ENCODE measurements at regions not wholly inside any gene's neighbourhood (a gene's known extent, or its start where the extent isn't known, plus 50 kb on each side); places are given as distances from the start of the nearest gene placed in this dataset.
"Not testable (repeated sequence)": the region's sequence is repeated elsewhere in the genome, so short reads cannot be mapped to it uniquely, and the experiment has no call there.

- peak; percentile 77 for DNase-seq
Measured at GRCh38 chr9:28956116-28956880, 1383.0 kb upstream of the C9orf72 start.

- no peak for DNase-seq
Measured at GRCh38 chr9:28960602-28961001, 1387.3 kb upstream of the C9orf72 start.

GRCh38 chr9:28961623-28962022, 1388.3 kb upstream of the C9orf72 start:
- no peak for DNase-seq

- DNase-seq, result no peak
Measured at GRCh38 chr9:28967226-28967625, 1393.9 kb upstream of the C9orf72 start.

- no peak for DNase-seq
Measured at GRCh38 chr9:28970241-28970654, 1397.0 kb upstream of the C9orf72 start.

GRCh38 chr9:28971881-28972280, 1398.6 kb upstream of the C9orf72 start:
- no peak for DNase-seq

- no peak for DNase-seq
Measured at GRCh38 chr9:28976250-28976649, 1403.0 kb upstream of the C9orf72 start.

GRCh38 chr9:28976684-28977083, 1403.4 kb upstream of the C9orf72 start:
- DNase-seq, result peak; percentile 63

GRCh38 chr9:28981129-28981528, 1407.8 kb upstream of the C9orf72 start:
- no peak for DNase-seq

GRCh38 chr9:28981711-28982110, 1408.4 kb upstream of the C9orf72 start:
- no peak for DNase-seq

- DNase-seq, result no peak
Measured at GRCh38 chr9:28984016-28984415, 1410.7 kb upstream of the C9orf72 start.

- not testable (repeated sequence) for DNase-seq
Measured at GRCh38 chr9:28990009-28990408, 1416.7 kb upstream of the C9orf72 start.

GRCh38 chr9:28999057-28999456, 1425.8 kb upstream of the C9orf72 start:
- no peak for DNase-seq

GRCh38 chr9:28999806-29000205, 1426.5 kb upstream of the C9orf72 start:
- DNase-seq, result no peak

- DNase-seq, result no peak
Measured at GRCh38 chr9:29001006-29001405, 1427.7 kb upstream of the C9orf72 start.

- no peak for DNase-seq
Measured at GRCh38 chr9:29004988-29005387, 1431.7 kb upstream of the C9orf72 start.

GRCh38 chr9:29006628-29007027, 1433.3 kb upstream of the C9orf72 start:
- no peak for DNase-seq

- DNase-seq, result no peak
Measured at GRCh38 chr9:29012911-29013310, 1439.6 kb upstream of the C9orf72 start.

GRCh38 chr9:29021632-29022031, 1448.4 kb upstream of the C9orf72 start:
- no peak for DNase-seq

- DNase-seq, result no peak
Measured at GRCh38 chr9:29038332-29038731, 1465.1 kb upstream of the C9orf72 start.

- no peak for DNase-seq
Measured at GRCh38 chr9:29039258-29039657, 1466.0 kb upstream of the C9orf72 start.

- no peak for DNase-seq
Measured at GRCh38 chr9:29043072-29043471, 1469.8 kb upstream of the C9orf72 start.

GRCh38 chr9:29044959-29045358, 1471.7 kb upstream of the C9orf72 start:
- no peak for DNase-seq

- DNase-seq, result peak; percentile 91
Measured at GRCh38 chr9:29060041-29060440, 1486.8 kb upstream of the C9orf72 start.

- no peak for DNase-seq
Measured at GRCh38 chr9:29062446-29062845, 1489.2 kb upstream of the C9orf72 start.

Data from NCI-H446 treated with DMSO at 0.1 percent for 48 hours (cell line).